Kidney (tissue), 13 donors: ENCODE measurements at regions not wholly inside any gene's neighbourhood (a gene's known extent, or its start where the extent isn't known, plus 50 kb on each side); places are given as distances from the start of the nearest gene placed in this dataset.

Experiments used
- DNase-seq, 5 donors: peaks; one replicate each; pipeline ENCODE4 v3.0.0-alpha.2; 2013 to 2020
- FAIRE-seq: peaks from 2 replicates; lab custom pipeline; 2012; peaks lifted over from hg19 to GRCh38; lab: Jason Lieb, UNC
- H3K27ac ChIP-seq, 2 donors: one replicate each; pipeline ENCODE4 v1.7.0; 2013; ENCODE audit warnings: low read depth in 2 of 2, low read length in 2 of 2, inconsistent platforms in 1 of 2
- H3K27me3 ChIP-seq: one replicate; pipeline ENCODE4 v1.7.1; 2013; ENCODE audit warnings: low read length, inconsistent platforms; ENCODE audit not compliant: control insufficient read depth, insufficient read depth
- H3K36me3 ChIP-seq, 3 donors: one replicate each; pipeline versions ENCODE4 v1.7.0 to v1.7.1; 2013; ENCODE audit warnings: low read length in 3 of 3, control low read depth in 1 of 3, inconsistent platforms in 1 of 3; ENCODE audit not compliant: insufficient read depth in 3 of 3, control insufficient read depth in 2 of 3
- H3K4me1 ChIP-seq, 3 donors: one replicate each; pipeline versions ENCODE4 v1.7.0 to v1.7.1; 2013; ENCODE audit warnings: low read length in 3 of 3, inconsistent platforms in 1 of 3, low read depth in 1 of 3; ENCODE audit not compliant: control insufficient read depth in 2 of 3, insufficient read depth in 2 of 3
- H3K4me3 ChIP-seq, 3 donors: one replicate each; pipeline versions ENCODE4 v1.7.0 to v1.8.1; 2013; ENCODE audit warnings: low read length in 3 of 3, control low read depth in 1 of 3, inconsistent platforms in 1 of 3
- H3K9ac ChIP-seq, 3 donors: one replicate each; pipeline versions ENCODE4 v1.7.0 to v1.7.1; 2013; ENCODE audit warnings: low read length in 3 of 3, control low read depth in 1 of 3, inconsistent platforms in 1 of 3
- H3K9me3 ChIP-seq, 3 donors: one replicate each; pipeline versions ENCODE4 v1.7.0 to v1.7.1; 2013; ENCODE audit warnings: low read length in 3 of 3, control low read depth in 1 of 3, inconsistent platforms in 1 of 3; ENCODE audit not compliant: control insufficient read depth in 2 of 3, insufficient read depth in 1 of 3
- intact Hi-C: fragments of 100-400 bp; cut with DNase I; formaldehyde crosslinking; loops from one replicate; pipeline ENCODE4 v1.11.1; 2022
- TF ChIP-seq, protein P1 (sequence below): IDR thresholded peaks from 3 replicates; pipeline ENCODE4 v1.5.1; 2012; ENCODE audit warnings: mild to moderate bottlenecking, moderate library complexity, borderline replicate concordance; ENCODE audit not compliant: insufficient read depth; ENCODE audit errors: extremely low read depth
- donor health status: control.
- donor health status: control.
- donor health status: control.
- donor health status: control.
- donor health status: control.
- donor health status: DM: yes; HTN: yes; CAD: no.
- donor health status: Normal renal cell carcinoma (clear cell type).

GRCh38 chr21:31403596-31404333 is 59.7 kb upstream of the TIAM1 start:
- TF ChIP-seq, protein P1, sequence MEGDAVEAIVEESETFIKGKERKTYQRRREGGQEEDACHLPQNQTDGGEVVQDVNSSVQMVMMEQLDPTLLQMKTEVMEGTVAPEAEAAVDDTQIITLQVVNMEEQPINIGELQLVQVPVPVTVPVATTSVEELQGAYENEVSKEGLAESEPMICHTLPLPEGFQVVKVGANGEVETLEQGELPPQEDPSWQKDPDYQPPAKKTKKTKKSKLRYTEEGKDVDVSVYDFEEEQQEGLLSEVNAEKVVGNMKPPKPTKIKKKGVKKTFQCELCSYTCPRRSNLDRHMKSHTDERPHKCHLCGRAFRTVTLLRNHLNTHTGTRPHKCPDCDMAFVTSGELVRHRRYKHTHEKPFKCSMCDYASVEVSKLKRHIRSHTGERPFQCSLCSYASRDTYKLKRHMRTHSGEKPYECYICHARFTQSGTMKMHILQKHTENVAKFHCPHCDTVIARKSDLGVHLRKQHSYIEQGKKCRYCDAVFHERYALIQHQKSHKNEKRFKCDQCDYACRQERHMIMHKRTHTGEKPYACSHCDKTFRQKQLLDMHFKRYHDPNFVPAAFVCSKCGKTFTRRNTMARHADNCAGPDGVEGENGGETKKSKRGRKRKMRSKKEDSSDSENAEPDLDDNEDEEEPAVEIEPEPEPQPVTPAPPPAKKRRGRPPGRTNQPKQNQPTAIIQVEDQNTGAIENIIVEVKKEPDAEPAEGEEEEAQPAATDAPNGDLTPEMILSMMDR = no peak
- intact Hi-C loops = no loop called here
- Histone ChIP-seq H3K4me1 (no peaks in the 10 kb centered on the region), H3K27ac (no peak overlapping the region), H3K27me3 (no peaks in the 10 kb centered on the region), H3K4me3 (no peak overlapping the region), H3K9ac (no peak overlapping the region), H3K9me3 (no peaks in the 10 kb centered on the region), H3K36me3 (no peaks in the 10 kb centered on the region)
- FAIRE-seq (no peak), DNase-seq (peak in 3 of 5 donors; percentile 53 to 65 (median 57))

GRCh38 chr21:31399591-31399990 is 55.5 kb upstream of the TIAM1 start:
- TF ChIP-seq, protein P1 = no peak
- Histone ChIP-seq H3K9ac (no peak overlapping the region), H3K27me3 (no peaks in the 10 kb centered on the region), H3K36me3 (no peaks in the 10 kb centered on the region), H3K27ac (no peak overlapping the region), H3K4me1 (no peaks in the 10 kb centered on the region), H3K4me3 (no peak overlapping the region), H3K9me3 (no peaks in the 10 kb centered on the region)
- FAIRE-seq (no peak), DNase-seq (no peak)
- intact Hi-C loops = no loop called here

GRCh38 chr21:31398574-31398973 is 54.5 kb upstream of the TIAM1 start:
- intact Hi-C loops = no loop called here
- no peak overlapping the region for H3K27ac ChIP-seq
- no peak overlapping the region for H3K4me3 ChIP-seq
- TF ChIP-seq, protein P1 = no peak
- H3K27me3 ChIP-seq = no peaks in the 10 kb centered on the region
- DNase-seq (no peak), FAIRE-seq (no peak)
- H3K9me3 ChIP-seq = no peaks in the 10 kb centered on the region
- no peaks in the 10 kb centered on the region for H3K36me3 ChIP-seq
- no peak overlapping the region for H3K9ac ChIP-seq
- H3K4me1 ChIP-seq = no peaks in the 10 kb centered on the region
